Fibroblast of pulmonary artery (primary cell): ENCODE measurements at regions not wholly inside any gene's neighbourhood (a gene's known extent, or its start where the extent isn't known, plus 50 kb on each side); places are given as distances from the start of the nearest gene placed in this dataset.

ENCODE experiments used
- DNase-seq: peaks from one replicate; pipeline ENCODE4 v3.0.0-alpha.2; 2010; ENCODE audit warnings: low read depth
- H3K4me3 ChIP-seq: replicated peaks from 2 replicates; pipeline ENCODE4 v1.5.1; 2011; ENCODE audit warnings: low read depth, mild to moderate bottlenecking, control low read depth, low read length, moderate library complexity
- TF ChIP-seq, protein P1 (sequence below): IDR thresholded peaks from 2 replicates; pipeline ENCODE4 v1.5.1; 2011; ENCODE audit warnings: mild to moderate bottlenecking, control low read depth, low read length, inconsistent platforms; ENCODE audit errors: missing control alignments

- DNase-seq, result no peak
- TF ChIP-seq, protein P1, sequence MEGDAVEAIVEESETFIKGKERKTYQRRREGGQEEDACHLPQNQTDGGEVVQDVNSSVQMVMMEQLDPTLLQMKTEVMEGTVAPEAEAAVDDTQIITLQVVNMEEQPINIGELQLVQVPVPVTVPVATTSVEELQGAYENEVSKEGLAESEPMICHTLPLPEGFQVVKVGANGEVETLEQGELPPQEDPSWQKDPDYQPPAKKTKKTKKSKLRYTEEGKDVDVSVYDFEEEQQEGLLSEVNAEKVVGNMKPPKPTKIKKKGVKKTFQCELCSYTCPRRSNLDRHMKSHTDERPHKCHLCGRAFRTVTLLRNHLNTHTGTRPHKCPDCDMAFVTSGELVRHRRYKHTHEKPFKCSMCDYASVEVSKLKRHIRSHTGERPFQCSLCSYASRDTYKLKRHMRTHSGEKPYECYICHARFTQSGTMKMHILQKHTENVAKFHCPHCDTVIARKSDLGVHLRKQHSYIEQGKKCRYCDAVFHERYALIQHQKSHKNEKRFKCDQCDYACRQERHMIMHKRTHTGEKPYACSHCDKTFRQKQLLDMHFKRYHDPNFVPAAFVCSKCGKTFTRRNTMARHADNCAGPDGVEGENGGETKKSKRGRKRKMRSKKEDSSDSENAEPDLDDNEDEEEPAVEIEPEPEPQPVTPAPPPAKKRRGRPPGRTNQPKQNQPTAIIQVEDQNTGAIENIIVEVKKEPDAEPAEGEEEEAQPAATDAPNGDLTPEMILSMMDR, result no peak
- no peak overlapping the region for H3K4me3 ChIP-seq
Measured at GRCh38 chr2:12251749-12252148, 465.0 kb upstream of the TRIB2 start.

DNA sequence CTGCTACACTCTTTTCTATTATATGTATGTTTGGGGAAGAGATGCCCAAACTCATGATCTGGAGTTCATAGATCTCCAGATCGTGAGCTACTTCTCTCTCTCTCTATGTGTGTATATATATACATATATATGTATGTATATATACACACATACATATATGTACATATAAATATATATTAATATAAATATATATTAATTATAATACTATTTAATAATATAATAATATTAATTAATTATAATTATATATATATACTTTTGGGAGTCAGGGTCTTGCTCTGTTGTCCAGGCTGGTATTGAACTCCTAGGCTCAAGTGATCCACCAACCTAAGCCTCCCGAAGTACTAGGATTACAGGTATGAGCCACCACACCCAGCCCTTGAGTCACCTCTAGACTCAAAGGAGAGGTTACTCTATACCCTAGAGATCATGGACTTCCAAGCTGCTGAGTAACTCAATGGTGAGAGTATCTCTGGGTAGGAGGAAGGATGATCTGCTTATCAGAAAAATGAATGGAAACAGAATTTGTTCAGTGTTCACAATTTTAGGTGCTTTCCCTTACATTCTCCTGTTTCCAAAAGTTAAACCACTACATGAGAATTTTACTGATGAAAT lies 463.5 kb upstream of the TRIB2 start:
- no peak for DNase-seq
- TF ChIP-seq, protein P1, result no peak

DNA sequence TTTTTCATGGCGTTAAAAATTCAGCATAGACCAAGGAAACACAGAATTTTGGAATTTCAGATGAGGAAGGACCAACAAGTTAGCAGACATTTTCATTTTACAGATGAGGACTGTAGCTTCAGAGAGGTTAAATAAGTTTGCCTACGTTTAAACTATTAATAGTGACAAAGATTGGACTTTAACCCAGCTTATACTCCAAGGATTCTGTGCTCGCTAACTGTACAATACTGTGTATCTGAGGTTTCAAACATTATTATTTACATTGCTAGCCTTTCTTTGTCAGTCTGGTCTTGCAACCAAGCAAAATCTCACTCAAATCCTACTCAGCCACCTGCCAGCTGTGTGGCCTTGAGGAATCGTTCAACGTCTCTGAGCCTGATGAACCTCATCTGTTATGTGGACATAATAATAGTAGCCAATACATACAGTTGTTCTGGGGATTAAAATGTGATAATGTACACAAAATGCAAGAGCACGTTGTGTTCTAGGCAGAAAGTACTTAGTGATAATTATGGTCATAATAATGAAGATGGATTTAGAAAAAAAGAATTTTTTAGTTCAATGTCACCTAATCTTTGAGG lies 462.4 kb upstream of the TRIB2 start:
- TF ChIP-seq, protein P1, result no peak
- no peak for DNase-seq
- no peak overlapping the region for H3K4me3 ChIP-seq

More for the DNA sequence above, 463.5 kb upstream of the TRIB2 start:
- no peak overlapping the region for H3K4me3 ChIP-seq

GRCh38 chr2:12256206-12256605 lies 460.5 kb upstream of the TRIB2 start:
- TF ChIP-seq, protein P1, result no peak
- DNase-seq, result no peak
- no peak overlapping the region for H3K4me3 ChIP-seq

GRCh38 chr2:12257476-12257875 lies 459.3 kb upstream of the TRIB2 start:
- TF ChIP-seq, protein P1, result no peak
- H3K4me3 ChIP-seq, result no peak overlapping the region
- peak; percentile 60 for DNase-seq

DNA sequence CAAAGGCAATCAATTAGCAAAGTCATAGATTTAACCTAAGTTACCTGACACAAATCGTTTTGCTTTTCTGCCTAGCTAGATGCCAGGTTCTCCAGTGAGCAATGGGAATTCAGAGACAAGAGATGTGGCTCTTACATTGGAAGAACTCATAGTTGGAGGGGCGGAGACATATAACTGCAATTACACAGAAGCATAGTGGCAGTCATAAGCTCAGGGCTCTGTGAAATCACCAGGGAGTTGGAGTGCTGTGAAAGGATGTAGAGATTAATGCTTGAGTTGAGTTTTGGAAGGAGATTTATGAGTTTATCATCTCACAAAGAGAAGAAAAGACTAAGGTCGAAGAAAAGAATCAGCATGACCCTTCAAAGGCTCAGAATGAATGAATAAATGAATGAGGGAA lies 457.2 kb upstream of the TRIB2 start:
- no peak overlapping the region for H3K4me3 ChIP-seq
- DNase-seq, result no peak
- TF ChIP-seq, protein P1, result no peak
